GM19467 (cell line): ENCODE measurements at regions not wholly inside any gene's neighbourhood (a gene's known extent, or its start where the extent isn't known, plus 50 kb on each side); places are given as distances from the start of the nearest gene placed in this dataset.

Experiments
- ATAC-seq: cut with Tn5 transposase; IDR thresholded peaks from one replicate; pipeline ENCODE4 v1.9.1; 2021; ENCODE audit warnings: mild to moderate bottlenecking, moderate library complexity; ENCODE audit not compliant: unreplicated experiment

- no peak for ATAC-seq
Measured at GRCh38 chr14:65278589-65278988, 133.9 kb upstream of the FUT8 start.

- no peak for ATAC-seq
Measured at GRCh38 chr14:65279510-65279909, 133.0 kb upstream of the FUT8 start.

GRCh38 chr14:65279958-65280357 lies 132.6 kb upstream of the FUT8 start:
- ATAC-seq: no peak

- ATAC-seq: no peak
Measured at GRCh38 chr14:65280653-65281052, 131.9 kb upstream of the FUT8 start.

- no peak for ATAC-seq
Measured at GRCh38 chr14:65281991-65282895, 130.3 kb upstream of the FUT8 start.

GRCh38 chr14:65282896-65283253 lies 129.7 kb upstream of the FUT8 start:
- ATAC-seq: no peak

- ATAC-seq: no peak
Measured at GRCh38 chr14:65286443-65286842, 126.1 kb upstream of the FUT8 start.

- ATAC-seq: peak; percentile 42
Measured at GRCh38 chr14:65287264-65288131, 125.0 kb upstream of the FUT8 start.

GRCh38 chr14:65290830-65291229 lies 121.7 kb upstream of the FUT8 start:
- ATAC-seq: no peak

- ATAC-seq: no peak
Measured at GRCh38 chr14:65291531-65291930, 121.0 kb upstream of the FUT8 start.

GRCh38 chr14:65294816-65295215 lies 117.7 kb upstream of the FUT8 start:
- ATAC-seq: no peak

- ATAC-seq: no peak
Measured at GRCh38 chr14:65296402-65296801, 116.1 kb upstream of the FUT8 start.

- ATAC-seq: no peak
Measured at GRCh38 chr14:65296876-65297275, 115.7 kb upstream of the FUT8 start.

GRCh38 chr14:65297744-65298143 lies 114.8 kb upstream of the FUT8 start:
- no peak for ATAC-seq

- ATAC-seq: no peak
Measured at GRCh38 chr14:65299826-65300225, 112.7 kb upstream of the FUT8 start.

GRCh38 chr14:65301862-65302539 lies 110.5 kb upstream of the FUT8 start:
- peak; percentile 48 for ATAC-seq

GRCh38 chr14:65302571-65303189 lies 109.8 kb upstream of the FUT8 start:
- peak; percentile 46 for ATAC-seq

GRCh38 chr14:65303190-65303898 lies 109.2 kb upstream of the FUT8 start:
- ATAC-seq: no peak

- ATAC-seq: no peak
Measured at GRCh38 chr14:65303899-65304222, 108.7 kb upstream of the FUT8 start.

GRCh38 chr14:65304239-65304638 lies 108.3 kb upstream of the FUT8 start:
- ATAC-seq: no peak
